ENCODE measurements at regions not wholly inside any gene's neighbourhood (a gene's known extent, or its start where the extent isn't known, plus 50 kb on each side); places are given as distances from the start of the nearest gene placed in this dataset.

- TF ChIP-seq CTCF (IDR thresholded peaks at IDR 0.05) (no peak), POLR2A (IDR thresholded peaks at IDR 0.05) (no peak), POLR2AphosphoS5 (IDR thresholded peaks at IDR 0.05) (no peak), EP300 (IDR thresholded peaks at IDR 0.05) (no peak)
These were observed 110.0 kb upstream of the ETAA1 start for GRCh38 chr2:67286981-67287759.
